Common myeloid progenitor, CD34-positive (primary cell): ENCODE measurements at regions not wholly inside any gene's neighbourhood (a gene's known extent, or its start where the extent isn't known, plus 50 kb on each side); places are given as distances from the start of the nearest gene placed in this dataset.
A peak's percentile ranks its signal among the peaks of the same experiment; 100 is the strongest.
"Not testable (repeated sequence)": the region's sequence is repeated elsewhere in the genome, so short reads cannot be mapped to it uniquely, and the experiment has no call there.

Experiments used
- CTCF ChIA-PET: fragments of 350-600 bp; sonication (Branson Sonifier 250); formaldehyde crosslinking; loops from one replicate; lab custom pipeline; 2021; ENCODE audit warnings: antibody characterized with exemption; lab: Charles Lee
- POLR2A ChIA-PET: fragments of 350-600 bp; sonication (Branson Sonifier 250); formaldehyde crosslinking; loops from one replicate; lab custom pipeline; 2021; ENCODE audit warnings: antibody characterized with exemption; lab: Charles Lee
- DNase-seq, 3 donors: peaks; one replicate each; pipeline versions ENCODE4 v3.0.0 to v3.0.0-alpha.2; 2013
- H3K27ac ChIP-seq, 2 experiments: 1 replicate in 1 of 2; 2 replicates in 1 of 2; pipeline ENCODE4 v1.7.0; 2013; ENCODE audit warnings: inconsistent platforms in 2 of 2, low read length in 2 of 2, mild to moderate bottlenecking in 2 of 2, low read depth in 1 of 2, moderate library complexity in 1 of 2; ENCODE audit not compliant: severe bottlenecking in 2 of 2, insufficient read depth in 1 of 2, poor library complexity in 1 of 2
- H3K27me3 ChIP-seq, 5 experiments: replicated peaks in 2 of 5; 1 replicate in 3 of 5; 2 replicates in 2 of 5; pipeline versions ENCODE4 v1.6.1 to v1.7.0; 2013; ENCODE audit warnings: low read length in 4 of 5, mild to moderate bottlenecking in 2 of 5, moderate library complexity in 2 of 5, inconsistent platforms in 1 of 5; ENCODE audit not compliant: insufficient read depth in 5 of 5, control insufficient read depth in 4 of 5
- H3K36me3 ChIP-seq, 4 experiments: 1 replicate in 2 of 4; 2 replicates in 2 of 4; pipeline versions ENCODE4 v1.6.1 to v1.7.0; 2013; ENCODE audit warnings: low read length in 3 of 4, control low read depth in 1 of 4, mild to moderate bottlenecking in 1 of 4; ENCODE audit not compliant: control insufficient read depth in 4 of 4, insufficient read depth in 4 of 4
- H3K4me1 ChIP-seq, 4 experiments: 1 replicate in 3 of 4; 2 replicates in 1 of 4; pipeline versions ENCODE4 v1.6.1 to v1.7.1; 2013; ENCODE audit warnings: low read length in 3 of 4, mild to moderate bottlenecking in 3 of 4, control low read depth in 1 of 4, inconsistent platforms in 1 of 4, moderate library complexity in 1 of 4; ENCODE audit not compliant: control insufficient read depth in 4 of 4, insufficient read depth in 4 of 4; ENCODE audit errors: control extremely low read depth in 1 of 4
- H3K4me3 ChIP-seq, 7 experiments: 1 replicate in 4 of 7; 2 replicates in 3 of 7; pipeline versions ENCODE4 v1.5.1 to v1.7.0; 2013; ENCODE audit warnings: mild to moderate bottlenecking in 7 of 7, low read length in 6 of 7, moderate library complexity in 6 of 7, inconsistent platforms in 2 of 7, low read depth in 2 of 7, control low read depth in 1 of 7; ENCODE audit not compliant: insufficient read depth in 4 of 7, control insufficient read depth in 1 of 7; ENCODE audit errors: extremely low read depth in 1 of 7
- H3K9me3 ChIP-seq, 5 experiments: 1 replicate in 4 of 5; 2 replicates in 1 of 5; pipeline versions ENCODE4 v1.6.1 to v1.7.1; 2013; ENCODE audit warnings: low read length in 4 of 5, mild to moderate bottlenecking in 2 of 5, inconsistent platforms in 1 of 5, low read depth in 1 of 5, moderate library complexity in 1 of 5; ENCODE audit not compliant: control insufficient read depth in 4 of 5, insufficient read depth in 2 of 5; ENCODE audit errors: control extremely low read depth in 1 of 5
- WGBS: methylation state at CpG from one replicate; pipeline ENCODE4 v1.1.5; 2013; ENCODE audit not compliant: insufficient coverage; 5-methylcytosine and 5-hydroxymethylcytosine counted together

DNA sequence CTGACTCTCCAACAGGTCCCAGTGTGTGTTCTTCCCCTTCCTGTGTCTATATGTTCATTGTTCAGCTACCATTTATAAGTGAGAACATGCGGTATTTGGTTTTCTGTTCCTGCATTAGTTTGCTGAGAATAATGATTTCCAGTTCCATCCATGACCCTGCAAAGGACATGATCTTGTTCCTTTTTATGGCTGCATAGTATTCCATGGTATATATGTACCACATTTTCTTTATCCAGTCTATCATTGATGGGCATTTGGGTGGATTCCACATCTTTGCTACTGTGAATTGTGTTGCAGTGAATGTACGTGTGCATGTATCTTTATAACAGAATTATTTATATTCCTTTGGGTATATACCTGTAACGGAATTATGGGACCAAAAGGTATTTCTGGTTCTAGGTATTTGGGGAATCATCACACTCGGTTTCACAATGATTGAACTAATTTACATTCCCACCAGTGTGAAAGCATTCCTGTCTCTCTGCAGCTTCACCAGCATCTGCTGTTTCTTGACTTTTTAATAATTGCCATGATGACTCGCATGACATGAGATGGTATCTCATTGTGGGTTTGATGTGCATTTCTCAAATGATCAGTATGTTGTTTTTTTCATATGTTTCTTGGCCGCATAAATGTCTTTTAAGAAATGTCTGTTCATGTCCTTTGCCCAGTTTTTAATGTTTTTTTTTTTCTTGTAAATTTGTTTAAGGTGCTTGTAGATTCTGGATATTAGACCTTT lies 60.2 kb downstream of the LSMEM1 start:
- no peak for DNase-seq
- ChIA-PET POLR2A (no interaction called here), CTCF (no interaction called here)
- H3K27ac ChIP-seq, result no peak overlapping the region
- H3K27me3 ChIP-seq, result peaks cover 0 to 2% (median 0%) of the 10 kb centered on the region in 5 experiments
- H3K4me3 ChIP-seq, result no peak overlapping the region
- no peaks in the 10 kb centered on the region for H3K4me1 ChIP-seq
- H3K36me3 ChIP-seq, result no peaks in the 10 kb centered on the region
- WGBS, result 100% methylated on average over 2 of the region's 6 CpGs
- peaks cover 0 to 2% (median 0%) of the 10 kb centered on the region in 5 experiments for H3K9me3 ChIP-seq

DNA sequence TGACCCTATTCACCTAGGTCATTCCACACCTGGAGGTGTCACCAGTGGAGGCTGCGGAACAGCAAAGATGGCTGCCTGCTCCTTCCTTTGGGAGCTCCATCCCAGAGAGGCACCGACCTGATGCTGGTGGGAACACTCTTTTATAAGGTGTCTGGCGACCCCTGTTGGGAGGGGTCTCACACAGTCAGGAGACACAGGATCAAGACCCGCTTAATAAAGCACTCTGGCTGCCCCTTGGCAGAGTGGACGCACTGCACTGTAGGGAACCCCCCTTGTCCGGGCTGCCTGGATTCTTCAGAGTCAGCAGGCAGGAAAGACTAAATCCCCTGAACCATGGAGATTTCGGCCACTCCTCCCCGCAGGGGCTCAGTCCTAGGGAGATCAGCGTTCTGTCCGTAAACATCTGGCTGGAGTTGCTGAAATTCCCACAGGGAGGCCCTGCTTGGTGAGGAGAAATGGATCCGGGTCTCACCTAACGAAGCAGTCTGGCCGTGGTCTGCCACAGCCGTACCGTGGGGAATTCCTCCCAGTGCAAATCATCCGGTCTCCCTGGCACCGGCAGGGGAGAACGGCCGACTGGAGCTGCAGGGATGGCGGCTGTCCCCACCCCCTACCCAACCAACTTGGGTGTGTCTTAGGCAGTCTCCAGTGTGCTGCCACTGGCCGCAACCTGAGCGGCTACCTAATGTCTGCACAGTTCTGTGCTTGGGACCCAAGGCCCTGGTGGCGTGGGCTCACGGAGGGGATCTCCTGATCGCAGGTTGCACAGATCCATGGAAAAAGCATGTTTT lies 66.1 kb downstream of the LSMEM1 start:
- H3K27ac ChIP-seq, result no peak overlapping the region
- 94% methylated on average over 24 of the region's 25 CpGs for WGBS
- peaks cover 0 to 4% (median 3%) of the 10 kb centered on the region in 5 experiments for H3K27me3 ChIP-seq
- H3K4me1 ChIP-seq, result no peaks in the 10 kb centered on the region
- DNase-seq, result no peak
- ChIA-PET CTCF (interaction anchor here (0.8 to 2.4 kb wide), 2 partner anchors 352 to 875 kb away, joined by 3 to 5 read pairs; no protein-coding TSS in a partner anchor), POLR2A (no interaction called here)
- H3K4me3 ChIP-seq, result no peak overlapping the region
- H3K9me3 ChIP-seq, result no peaks in the 10 kb centered on the region
- no peaks in the 10 kb centered on the region for H3K36me3 ChIP-seq

DNA sequence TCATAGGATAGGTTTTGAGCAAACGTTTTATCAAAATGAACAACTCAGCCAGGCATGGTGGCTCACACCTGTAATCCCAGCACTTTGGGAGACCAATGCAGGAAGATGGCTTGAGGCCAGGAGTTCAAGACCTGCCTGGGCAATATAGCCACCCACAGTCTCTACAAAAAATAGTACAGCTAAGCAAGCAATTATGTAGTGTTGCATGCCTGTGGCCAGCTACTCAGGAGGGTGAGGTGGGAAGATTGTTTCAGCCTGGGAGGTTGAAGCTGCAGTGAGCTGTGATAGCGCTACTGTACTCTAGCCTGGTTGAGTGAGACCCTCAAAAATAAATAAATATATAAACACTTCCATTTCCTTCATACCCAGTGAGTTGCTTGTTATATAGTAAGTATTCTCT lies 67.1 kb downstream of the LSMEM1 start:
- peaks cover 0 to 4% (median 3%) of the 10 kb centered on the region in 5 experiments for H3K27me3 ChIP-seq
- H3K4me3 ChIP-seq, result no peak overlapping the region
- H3K27ac ChIP-seq, result no peak overlapping the region
- CTCF ChIA-PET, result interaction anchor here (0.8 to 2.4 kb wide), 2 partner anchors 351 to 874 kb away, joined by 3 to 5 read pairs; no protein-coding TSS in a partner anchor
- H3K4me1 ChIP-seq, result no peaks in the 10 kb centered on the region
- 67% methylated on average over 1 of the region's 2 CpGs for WGBS
- DNase-seq, result no peak
- H3K9me3 ChIP-seq, result no peaks in the 10 kb centered on the region
- POLR2A ChIA-PET, result no interaction called here
- H3K36me3 ChIP-seq, result no peaks in the 10 kb centered on the region

DNA sequence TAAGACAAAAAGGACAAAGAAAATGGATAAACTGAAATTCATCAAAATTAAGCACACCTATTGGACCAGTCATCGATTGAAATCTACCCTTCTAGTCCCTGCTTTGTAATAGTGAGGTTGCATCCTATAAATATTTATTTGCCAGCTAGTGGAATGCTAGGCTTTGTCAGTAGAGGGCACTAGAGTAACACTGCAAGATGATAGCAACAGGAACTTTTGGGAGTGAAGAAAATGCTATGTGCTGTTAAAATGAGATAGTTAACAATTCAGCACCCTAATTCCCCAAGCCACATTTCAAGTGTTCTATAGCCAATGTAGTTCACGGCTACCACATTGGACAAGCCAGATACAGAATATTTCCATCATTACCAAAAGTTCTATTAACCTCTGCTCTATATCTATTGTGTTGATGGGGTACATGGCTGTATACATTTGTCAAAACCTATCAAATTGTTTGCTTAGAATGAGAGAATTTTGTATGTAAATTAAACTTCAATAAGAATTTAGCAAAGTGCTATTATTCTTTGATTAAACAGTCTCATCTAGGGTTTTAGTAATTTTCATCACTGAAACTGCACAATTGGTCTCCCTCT lies 69.8 kb downstream of the LSMEM1 start:
- no peaks in the 10 kb centered on the region for H3K36me3 ChIP-seq
- no CpG with 5 or more reads among the region's 2 CpGs for WGBS
- CTCF ChIA-PET, result interaction anchor here (0.7 to 3.0 kb wide), 11 partner anchors 11 to 1149 kb away, joined by 3 to 15 read pairs (median 3); no protein-coding TSS in a partner anchor
- POLR2A ChIA-PET, result no interaction called here
- no peaks in the 10 kb centered on the region for H3K9me3 ChIP-seq
- H3K4me3 ChIP-seq, result no peak overlapping the region
- H3K27me3 ChIP-seq, result peaks cover 0 to 4% (median 3%) of the 10 kb centered on the region in 5 experiments
- H3K4me1 ChIP-seq, result no peaks in the 10 kb centered on the region
- H3K27ac ChIP-seq, result no peak overlapping the region
- DNase-seq, result peak; percentile 64 to 84 (median 73)

DNA sequence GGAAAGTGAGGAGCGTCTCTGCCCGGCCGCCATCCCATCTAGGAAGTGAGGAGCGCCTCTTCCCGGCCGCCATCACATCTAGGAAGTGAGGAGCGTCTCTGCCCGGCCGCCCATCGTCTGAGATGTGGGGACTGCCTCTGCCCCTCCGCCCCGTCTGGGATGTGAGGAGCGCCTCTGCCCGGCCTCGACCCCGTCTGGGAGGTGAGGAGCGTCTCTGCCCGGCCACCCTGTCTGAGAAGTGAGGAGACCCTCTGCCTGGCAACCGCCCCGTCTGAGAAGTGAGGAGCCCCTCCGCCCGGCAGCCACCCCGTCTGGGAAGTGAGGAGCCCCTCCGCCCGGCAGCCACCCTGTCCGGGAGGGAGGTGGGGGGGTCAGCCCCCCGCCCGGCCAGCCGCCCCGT lies 70.7 kb downstream of the LSMEM1 start:
- H3K27ac ChIP-seq, H3K4me3 ChIP-seq, POLR2A ChIA-PET, H3K27me3 ChIP-seq, DNase-seq, H3K4me1 ChIP-seq, H3K9me3 ChIP-seq, H3K36me3 ChIP-seq: not testable (repeated sequence)
- CTCF ChIA-PET, result interaction anchor here (3.0 kb wide), 1 partner anchor 873 kb away, joined by 15 read pairs; no protein-coding TSS in a partner anchor
- no CpG with 5 or more reads among the region's 30 CpGs for WGBS

DNA sequence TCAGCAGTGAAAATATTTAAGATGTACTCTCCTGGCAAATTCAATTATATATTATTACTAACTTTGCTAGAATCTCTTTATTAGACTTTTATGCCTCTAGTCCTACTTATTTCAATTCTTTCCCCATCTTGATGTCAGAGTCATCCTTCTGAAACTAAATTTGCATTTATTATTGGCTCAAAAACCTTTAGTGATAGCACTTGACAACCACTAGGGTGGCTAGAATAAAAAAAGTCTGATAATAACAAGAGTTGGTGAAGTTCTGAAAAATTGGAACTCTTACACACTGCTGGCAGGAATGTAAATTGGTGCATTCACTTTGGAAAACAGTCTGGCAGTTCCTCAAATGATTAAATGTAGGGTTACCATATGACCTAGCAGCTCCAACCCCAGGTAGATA lies 73.8 kb downstream of the LSMEM1 start:
- DNase-seq, result no peak
- no peaks in the 10 kb centered on the region for H3K36me3 ChIP-seq
- H3K4me3 ChIP-seq, result no peak overlapping the region
- no peak overlapping the region for H3K27ac ChIP-seq
- POLR2A ChIA-PET, result no interaction called here
- no peaks in the 10 kb centered on the region for H3K4me1 ChIP-seq
- CTCF ChIA-PET, result no interaction called here
- no peaks in the 10 kb centered on the region for H3K9me3 ChIP-seq
- no peaks in the 10 kb centered on the region for H3K27me3 ChIP-seq
